K562 (cell line): ENCODE measurements at regions not wholly inside any gene's neighbourhood (a gene's known extent, or its start where the extent isn't known, plus 50 kb on each side); places are given as distances from the start of the nearest gene placed in this dataset.

ENCODE experiments used
- ATAC-seq: fragments of 200-7000 bp; cut with Tn5 transposase; 3 replicates; pipeline ENCODE4 v1.9.1; 2020; ENCODE audit warnings: moderate library complexity
- BruUV-seq: library from RNA; stranded (reverse); fragments of 400-500 nt; replicated peaks from 2 replicates; lab custom pipeline; 2021; lab: Mats Ljungman, UMichigan
- CTCF ChIA-PET: fragments of 300-600 bp; formaldehyde crosslinking; extraction: SDS; loops from one replicate; lab custom pipeline; 2021; ENCODE audit warnings: low intra/inter-chr PET ratio; lab: Yijun Ruan, JAX
- POLR2A ChIA-PET: fragments of 300-600, 350-650 bp; sonication (Branson Sonifier 250); formaldehyde crosslinking; extraction: SDS; loops from one replicate; lab custom pipeline; 2021; ENCODE audit warnings: antibody characterized with exemption, inconsistent platforms; lab: Yijun Ruan, JAX
- DNase-seq, 4 experiments: peaks; one replicate each; pipeline versions ENCODE4 v3.0.0 to v3.0.0-alpha.2; 2011 to 2018; ENCODE audit warnings: low spot score in 3 of 4, mixed read lengths in 3 of 4; ENCODE audit errors: extremely low read depth in 1 of 4
- FAIRE-seq: peaks from 2 replicates; lab custom pipeline; 2011; peaks lifted over from hg19 to GRCh38; lab: Jason Lieb, UNC
- H2AFZ ChIP-seq: 2 replicates; pipeline ENCODE4 v1.6.0; 2011; ENCODE audit warnings: low read depth, low read length, control low read depth, inconsistent platforms
- H3K27ac ChIP-seq: fragments of 200-600 bp; 3 replicates; pipeline ENCODE4 v1.8.0; 2011; ENCODE audit warnings: low read depth, mild to moderate bottlenecking, control low read depth, inconsistent platforms, low read length, moderate library complexity, mixed read lengths; ENCODE audit errors: extremely low read depth
- H3K27me3 ChIP-seq, 2 experiments: fragments of 300-600 bp in 1 of 2; 2 replicates in 1 of 2; 3 replicates in 1 of 2; pipeline versions ENCODE4 v1.6.0 to v1.8.0; 2011; ENCODE audit warnings: inconsistent platforms in 2 of 2, low read length in 2 of 2, mild to moderate bottlenecking in 1 of 2, mixed read lengths in 1 of 2, moderate library complexity in 1 of 2; ENCODE audit not compliant: control insufficient read depth in 2 of 2, insufficient read depth in 2 of 2
- H3K36me3 ChIP-seq: fragments of 300-600 bp; 3 replicates; pipeline ENCODE4 v1.8.0; 2011; ENCODE audit warnings: mild to moderate bottlenecking, low read length, inconsistent platforms; ENCODE audit not compliant: control insufficient read depth, insufficient read depth
- H3K4me1 ChIP-seq, 2 experiments: fragments of 200-600 bp in 1 of 2; replicated peaks in 1 of 2; 2 replicates in 1 of 2; 3 replicates in 1 of 2; pipeline versions ENCODE4 v1.5.1 to v1.8.0; 2011; ENCODE audit warnings: inconsistent platforms in 2 of 2, low read length in 2 of 2, mild to moderate bottlenecking in 1 of 2, mixed read lengths in 1 of 2, moderate library complexity in 1 of 2; ENCODE audit not compliant: control insufficient read depth in 2 of 2, insufficient read depth in 2 of 2
- H3K4me2 ChIP-seq: 2 replicates; pipeline ENCODE4 v1.6.1; 2011; ENCODE audit warnings: low read length, control low read depth, inconsistent platforms, mixed read lengths; ENCODE audit not compliant: insufficient read depth
- H3K4me3 ChIP-seq: fragments of 200-600 bp; sonication (generic), shearing (Covaris generic); 2 replicates; pipeline ENCODE4 v1.5.1; 2016; ENCODE audit warnings: control low read depth, inconsistent platforms
- H3K79me2 ChIP-seq: fragments of 200-600 bp; 3 replicates; pipeline ENCODE4 v1.8.0; 2011; ENCODE audit warnings: low read length, inconsistent platforms; ENCODE audit not compliant: control insufficient read depth, insufficient read depth
- H3K9ac ChIP-seq, 2 experiments: 2 replicates each; pipeline versions ENCODE4 v1.6.0 to v1.6.1; 2011; ENCODE audit warnings: low read depth in 2 of 2, low read length in 2 of 2, control low read depth in 1 of 2, inconsistent platforms in 1 of 2, mild to moderate bottlenecking in 1 of 2, mixed read lengths in 1 of 2; ENCODE audit not compliant: insufficient read depth in 1 of 2
- H3K9me1 ChIP-seq: one replicate; pipeline ENCODE4 v1.6.0; 2011; ENCODE audit warnings: inconsistent platforms, mild to moderate bottlenecking, low read length, moderate library complexity; ENCODE audit not compliant: control insufficient read depth, insufficient read depth
- H3K9me3 ChIP-seq: replicated peaks from 2 replicates; pipeline ENCODE4 v1.5.1; 2011; ENCODE audit warnings: low read depth, low read length, inconsistent platforms; ENCODE audit not compliant: control insufficient read depth, insufficient read depth
- H4K20me1 ChIP-seq: replicated peaks from 2 replicates; pipeline ENCODE4 v1.6.1; 2011; ENCODE audit warnings: low read length, inconsistent platforms, mixed read lengths; ENCODE audit not compliant: control insufficient read depth, insufficient read depth
- CBFB ChIP-seq: sonication (generic); formaldehyde crosslinking; IDR thresholded peaks from 2 replicates; pipeline ENCODE4 v1.4.0; 2020; ENCODE audit warnings: mild to moderate bottlenecking, missing genetic modification reagents
- CREB3 ChIP-seq: fragments of 450-650 bp; conservative IDR thresholded peaks from 2 replicates; pipeline ENCODE4 v1.6.1; 2016; ENCODE audit warnings: missing genetic modification characterization, low read depth, mild to moderate bottlenecking, missing compliant biosample characterization, moderate library complexity
- FIP1L1 ChIP-seq: fragments of 200-400 bp; formaldehyde crosslinking; IDR thresholded peaks from 2 replicates; pipeline ENCODE4 v1.6.1; 2018; ENCODE audit warnings: mild to moderate bottlenecking, low read depth, low read length; ENCODE audit not compliant: poor library complexity, severe bottlenecking
- PHF21A ChIP-seq: fragments of 450-650 bp; IDR thresholded peaks from 2 replicates; pipeline ENCODE4 v1.6.1; 2017; ENCODE audit warnings: low read depth, borderline replicate concordance
- ZNF354B ChIP-seq: fragments of 250-450 bp; sonication (Bioruptor Pico); IDR thresholded peaks from 2 replicates; pipeline ENCODE4 v1.4.0; 2020
- ZNF384 ChIP-seq: IDR thresholded peaks from 2 replicates; pipeline ENCODE4 v1.6.1; 2012; ENCODE audit warnings: low read depth, low read length, improper control_type of control experiment
- ZNF592 ChIP-seq: fragments of 450-650 bp; IDR thresholded peaks from 2 replicates; pipeline ENCODE4 v1.6.1; 2017; ENCODE audit warnings: antibody characterized with exemption, mild to moderate bottlenecking
- WGBS: fragments of 100-300 bp; shearing (Covaris generic); methylation state at CpG from one replicate; pipeline ENCODE4 v1.1.6; 2016; ENCODE audit warnings: low coverage, mixed read lengths; ENCODE audit not compliant: insufficient coverage; ENCODE audit errors: missing lambda C conversion rate; 5-methylcytosine and 5-hydroxymethylcytosine counted together
- in situ Hi-C: fragments of 300-500 bp; cut with MboI; formaldehyde crosslinking; loops from 4 replicates; pipeline ENCODE4 v1.15.0; 2018; ENCODE audit warnings: inconsistent platforms, mixed read lengths
- intact Hi-C: fragments of 100-400 bp; cut with micrococcal nuclease; formaldehyde crosslinking; loops from 2 replicates; pipeline ENCODE4 v1.14.2; 2022

- DNase-seq (no peak), ATAC-seq (no peak), FAIRE-seq (no peak)
- Histone ChIP-seq H3K9me1 (no peaks in the 10 kb centered on the region), H3K27ac (no peak overlapping the region), H3K9ac (no peak overlapping the region), H4K20me1 (no peaks in the 10 kb centered on the region), H3K4me2 (no peak overlapping the region), H3K27me3 (no peaks in the 10 kb centered on the region), H2AFZ (no peak overlapping the region), H3K79me2 (no peaks in the 10 kb centered on the region), H3K4me1 (no peaks in the 10 kb centered on the region; a peak in 2 of 5 replicates), H3K9me3 (peaks cover 2% of the 10 kb centered on the region; the same call in 1 of the 2 replicates), H3K36me3 (no peaks in the 10 kb centered on the region), H3K4me3 (no peak overlapping the region)
- in situ Hi-C loops = no loop called here
- BruUV-seq = no TSS peak
- POLR2A ChIA-PET = interaction anchor here (0.6 kb wide), 1 partner anchor 134 kb away, joined by 3 read pairs; no protein-coding TSS in a partner anchor
- 2% methylated on average over 3 of the region's 3 CpGs for WGBS
- CTCF ChIA-PET = no interaction called here
- no peak for TF ChIP-seq CBFB (CRISPR knock-in tag)
- peak; percentile 46; the same call in 1 of the 2 replicates for TF ChIP-seq ZNF384
- no peak for TF ChIP-seq PHF21A
- no peak for TF ChIP-seq ZNF354B (CRISPR knock-in tag)
- TF ChIP-seq ZNF592 = no peak
- no peak for TF ChIP-seq CREB3 (tag)
- TF ChIP-seq FIP1L1 = no peak
- intact Hi-C loops = no loop called here
These were observed 69.4 kb downstream of the SLC30A10 start for GRCh38 chr1:219858980-219859379.
